ENCODE measurements at regions not wholly inside any gene's neighbourhood (a gene's known extent, or its start where the extent isn't known, plus 50 kb on each side); places are given as distances from the start of the nearest gene placed in this dataset.

GRCh38 chr4:45353161-45353560 lies 626.8 kb upstream of the GNPDA2 start:
- TF ChIP-seq ZFX (IDR thresholded peaks at IDR 0.05), result no peak
- TF ChIP-seq, protein P1, sequence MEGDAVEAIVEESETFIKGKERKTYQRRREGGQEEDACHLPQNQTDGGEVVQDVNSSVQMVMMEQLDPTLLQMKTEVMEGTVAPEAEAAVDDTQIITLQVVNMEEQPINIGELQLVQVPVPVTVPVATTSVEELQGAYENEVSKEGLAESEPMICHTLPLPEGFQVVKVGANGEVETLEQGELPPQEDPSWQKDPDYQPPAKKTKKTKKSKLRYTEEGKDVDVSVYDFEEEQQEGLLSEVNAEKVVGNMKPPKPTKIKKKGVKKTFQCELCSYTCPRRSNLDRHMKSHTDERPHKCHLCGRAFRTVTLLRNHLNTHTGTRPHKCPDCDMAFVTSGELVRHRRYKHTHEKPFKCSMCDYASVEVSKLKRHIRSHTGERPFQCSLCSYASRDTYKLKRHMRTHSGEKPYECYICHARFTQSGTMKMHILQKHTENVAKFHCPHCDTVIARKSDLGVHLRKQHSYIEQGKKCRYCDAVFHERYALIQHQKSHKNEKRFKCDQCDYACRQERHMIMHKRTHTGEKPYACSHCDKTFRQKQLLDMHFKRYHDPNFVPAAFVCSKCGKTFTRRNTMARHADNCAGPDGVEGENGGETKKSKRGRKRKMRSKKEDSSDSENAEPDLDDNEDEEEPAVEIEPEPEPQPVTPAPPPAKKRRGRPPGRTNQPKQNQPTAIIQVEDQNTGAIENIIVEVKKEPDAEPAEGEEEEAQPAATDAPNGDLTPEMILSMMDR (conservative IDR thresholded peaks at IDR 0.05), result no peak
- H3K27ac ChIP-seq, result no peak overlapping the region

- no peak overlapping the region for H3K27ac ChIP-seq
- TF ChIP-seq ZFX (IDR thresholded peaks at IDR 0.05), result no peak
- TF ChIP-seq, protein P1 (conservative IDR thresholded peaks at IDR 0.05), result no peak
Observed at GRCh38 chr4:45350438-45350837, 624.1 kb upstream of the GNPDA2 start.

DNA sequence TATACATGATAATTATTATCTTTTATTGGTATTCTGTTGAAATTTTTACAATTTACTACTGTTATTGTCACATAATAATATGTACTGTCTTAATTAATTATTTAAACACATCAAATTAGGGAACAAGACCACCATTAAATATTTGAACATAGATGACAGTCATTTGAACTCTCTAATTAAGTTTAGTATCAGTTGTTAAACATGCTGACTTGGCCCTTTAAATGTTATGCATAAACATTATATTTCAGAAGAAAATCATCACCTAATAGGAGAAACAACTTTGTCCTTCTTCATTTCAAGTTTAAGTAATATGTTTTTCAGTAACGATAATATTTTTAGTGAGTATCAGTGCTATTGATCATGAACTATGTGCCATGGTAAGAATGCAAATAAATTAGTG lies 623.5 kb upstream of the GNPDA2 start:
- no peak for TF ChIP-seq ZFX (IDR thresholded peaks at IDR 0.05)
- TF ChIP-seq, protein P1 (conservative IDR thresholded peaks at IDR 0.05), result no peak
- no peak overlapping the region for H3K27ac ChIP-seq

- no peak for TF ChIP-seq ZFX (IDR thresholded peaks at IDR 0.05)
- TF ChIP-seq, protein P1 (conservative IDR thresholded peaks at IDR 0.05), result no peak
- H3K27ac ChIP-seq, result no peak overlapping the region
Observed at GRCh38 chr4:45346816-45347435, 620.6 kb upstream of the GNPDA2 start.

- no peak overlapping the region for H3K27ac ChIP-seq
- TF ChIP-seq ZFX (IDR thresholded peaks at IDR 0.05), result no peak
- TF ChIP-seq, protein P1 (conservative IDR thresholded peaks at IDR 0.05), result no peak
Observed at GRCh38 chr4:45345558-45345957, 619.2 kb upstream of the GNPDA2 start.

GRCh38 chr4:45331802-45332201 lies 605.4 kb upstream of the GNPDA2 start:
- TF ChIP-seq ZFX (IDR thresholded peaks at IDR 0.05), result no peak
- no peak overlapping the region for H3K27ac ChIP-seq

- no peak for TF ChIP-seq ZFX (IDR thresholded peaks at IDR 0.05)
- TF ChIP-seq, protein P1 (conservative IDR thresholded peaks at IDR 0.05), result no peak
Observed at GRCh38 chr4:45327544-45327943, 601.2 kb upstream of the GNPDA2 start.

More at GRCh38 chr4:45327544-45327943, 601.2 kb upstream of the GNPDA2 start:
- H3K27ac ChIP-seq, result no peak overlapping the region
